ENCODE measurements at regions not wholly inside any gene's neighbourhood (a gene's known extent, or its start where the extent isn't known, plus 50 kb on each side); places are given as distances from the start of the nearest gene placed in this dataset.

DNA sequence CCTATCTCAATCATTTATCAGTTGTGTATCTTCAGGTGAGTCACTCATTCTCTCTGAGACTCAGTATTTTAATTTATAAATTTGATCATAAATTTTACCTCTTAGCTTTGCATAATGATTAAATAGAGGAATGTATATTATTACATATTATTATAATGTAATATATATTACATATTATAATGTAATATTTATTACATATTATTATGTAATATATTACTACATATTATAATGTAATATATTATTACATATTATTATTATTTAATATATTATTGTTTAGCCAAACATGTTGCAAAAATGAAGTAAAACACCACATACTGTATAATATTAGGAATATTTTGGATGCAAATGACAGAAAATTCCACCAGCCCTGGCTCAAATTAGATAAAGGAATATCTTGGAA is 104.7 kb upstream of the NFIA start:
- TF ChIP-seq, protein P1, sequence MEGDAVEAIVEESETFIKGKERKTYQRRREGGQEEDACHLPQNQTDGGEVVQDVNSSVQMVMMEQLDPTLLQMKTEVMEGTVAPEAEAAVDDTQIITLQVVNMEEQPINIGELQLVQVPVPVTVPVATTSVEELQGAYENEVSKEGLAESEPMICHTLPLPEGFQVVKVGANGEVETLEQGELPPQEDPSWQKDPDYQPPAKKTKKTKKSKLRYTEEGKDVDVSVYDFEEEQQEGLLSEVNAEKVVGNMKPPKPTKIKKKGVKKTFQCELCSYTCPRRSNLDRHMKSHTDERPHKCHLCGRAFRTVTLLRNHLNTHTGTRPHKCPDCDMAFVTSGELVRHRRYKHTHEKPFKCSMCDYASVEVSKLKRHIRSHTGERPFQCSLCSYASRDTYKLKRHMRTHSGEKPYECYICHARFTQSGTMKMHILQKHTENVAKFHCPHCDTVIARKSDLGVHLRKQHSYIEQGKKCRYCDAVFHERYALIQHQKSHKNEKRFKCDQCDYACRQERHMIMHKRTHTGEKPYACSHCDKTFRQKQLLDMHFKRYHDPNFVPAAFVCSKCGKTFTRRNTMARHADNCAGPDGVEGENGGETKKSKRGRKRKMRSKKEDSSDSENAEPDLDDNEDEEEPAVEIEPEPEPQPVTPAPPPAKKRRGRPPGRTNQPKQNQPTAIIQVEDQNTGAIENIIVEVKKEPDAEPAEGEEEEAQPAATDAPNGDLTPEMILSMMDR (IDR thresholded peaks at IDR 0.05; ENCODE audit: low read depth, low read length): no peak
- TF ChIP-seq EZH2phosphoT487 (IDR thresholded peaks at IDR 0.05; ENCODE audit: low read depth): no peak
- Histone ChIP-seq H3K9ac (ENCODE audit: low read length) (no peak overlapping the region), H3K9me3 (ENCODE audit: insufficient read depth, low read length) (no peaks in the 10 kb centered on the region), H3K4me2 (ENCODE audit: low read length) (no peak overlapping the region), H4K20me1 (ENCODE audit: insufficient read depth, low read length) (no peaks in the 10 kb centered on the region), H3K4me3 (ENCODE audit: low read length) (no peak overlapping the region), H3K36me3 (replicated peaks; ENCODE audit: low read depth, low read length) (no peaks in the 10 kb centered on the region), H3K27ac (ENCODE audit: low read length) (no peak overlapping the region), H3K27me3 (ENCODE audit: low read depth, low read length) (no peaks in the 10 kb centered on the region), H3K4me1 (ENCODE audit: low read length) (peaks cover 6% of the 10 kb centered on the region), H2AFZ (ENCODE audit: low read depth, low read length) (no peak overlapping the region), H3K79me2 (ENCODE audit: low read length) (no peaks in the 10 kb centered on the region)

DNA sequence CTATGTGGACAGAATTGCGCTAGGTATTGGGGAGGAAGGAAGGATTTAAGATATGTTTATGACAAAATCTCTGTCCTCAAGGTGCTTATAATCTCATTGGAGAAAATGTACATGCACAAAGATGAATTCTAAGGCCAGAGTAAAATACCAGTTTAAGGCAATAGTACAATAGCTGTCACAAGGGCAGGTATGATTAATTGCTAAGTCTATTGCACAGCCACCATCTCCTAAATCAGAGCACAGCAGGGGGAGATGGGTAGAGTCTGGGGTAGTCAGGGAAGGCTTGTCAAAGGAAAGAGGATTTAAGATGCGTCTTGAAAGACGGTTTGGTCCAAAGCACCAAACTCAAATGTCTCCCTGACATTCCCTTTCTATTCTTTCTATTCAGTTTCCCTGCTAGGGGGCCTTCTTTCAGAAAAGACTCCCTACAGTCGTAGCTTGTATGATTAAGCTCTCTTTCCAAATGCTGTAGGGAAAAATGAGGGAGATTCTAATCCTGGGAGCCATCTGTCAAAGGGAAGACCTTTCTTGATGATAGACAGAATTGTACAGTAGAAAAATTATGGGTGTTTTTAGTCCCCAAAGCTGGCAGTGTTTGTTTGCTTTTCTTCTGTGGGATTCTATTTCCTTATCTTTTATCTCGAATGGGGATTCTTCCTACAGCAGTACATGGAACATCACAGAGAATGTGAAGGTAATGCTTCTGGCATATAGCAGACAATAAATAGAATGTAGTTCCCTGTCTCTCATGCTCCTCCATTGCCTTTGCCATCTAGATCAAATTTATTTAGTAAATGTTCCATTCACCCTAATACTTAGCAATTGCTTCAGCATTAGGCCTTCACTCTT is 107.6 kb upstream of the NFIA start:
- no peak overlapping the region for H2AFZ ChIP-seq (ENCODE audit: low read depth, low read length)

DNA sequence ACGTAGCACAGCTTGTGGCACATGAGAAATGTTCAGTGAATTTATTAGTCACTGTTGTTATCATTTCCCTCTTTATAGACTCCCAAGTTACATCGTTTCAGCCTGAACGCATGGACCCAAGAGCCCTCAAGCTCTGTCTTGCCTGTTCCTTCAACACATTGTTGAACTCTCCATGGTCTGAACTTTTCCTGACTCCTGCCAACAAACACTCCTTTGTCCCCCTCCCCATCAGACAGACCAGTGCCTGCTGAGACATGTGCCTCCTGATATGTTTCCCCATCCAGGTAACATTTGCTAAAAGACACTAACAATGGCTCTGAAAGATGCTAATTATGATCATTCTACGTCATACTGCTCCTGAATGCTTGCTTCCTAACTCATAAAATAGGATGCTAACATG is 108.7 kb upstream of the NFIA start:
- H3K9ac ChIP-seq (ENCODE audit: low read length): no peak overlapping the region
- no peak overlapping the region for H3K4me2 ChIP-seq (ENCODE audit: low read length)
- H3K79me2 ChIP-seq (ENCODE audit: low read length): no peaks in the 10 kb centered on the region
- no peak overlapping the region for H3K27ac ChIP-seq (ENCODE audit: low read length)
- no peaks in the 10 kb centered on the region for H4K20me1 ChIP-seq (ENCODE audit: insufficient read depth, low read length)
- H3K27me3 ChIP-seq (ENCODE audit: low read depth, low read length): peaks cover 4% of the 10 kb centered on the region; the same call in 1 of the 2 replicates
- H3K36me3 ChIP-seq (replicated peaks; ENCODE audit: low read depth, low read length): no peaks in the 10 kb centered on the region
- TF ChIP-seq, protein P1 (IDR thresholded peaks at IDR 0.05; ENCODE audit: low read depth, low read length): no peak
- TF ChIP-seq EZH2phosphoT487 (IDR thresholded peaks at IDR 0.05; ENCODE audit: low read depth): no peak
- no peak overlapping the region for H3K4me3 ChIP-seq (ENCODE audit: low read length)
- H3K4me1 ChIP-seq (ENCODE audit: low read length): peaks cover 4% of the 10 kb centered on the region
- no peak overlapping the region for H2AFZ ChIP-seq (ENCODE audit: low read depth, low read length)
- no peaks in the 10 kb centered on the region for H3K9me3 ChIP-seq (ENCODE audit: insufficient read depth, low read length)

More for the DNA sequence above, 107.6 kb upstream of the NFIA start:
- no peak overlapping the region for H3K4me2 ChIP-seq (ENCODE audit: low read length)
- H3K27ac ChIP-seq (ENCODE audit: low read length): no peak overlapping the region
- no peaks in the 10 kb centered on the region for H3K36me3 ChIP-seq (replicated peaks; ENCODE audit: low read depth, low read length)
- H4K20me1 ChIP-seq (ENCODE audit: insufficient read depth, low read length): no peaks in the 10 kb centered on the region
- no peak for TF ChIP-seq EZH2phosphoT487 (IDR thresholded peaks at IDR 0.05; ENCODE audit: low read depth)
- TF ChIP-seq, protein P1 (IDR thresholded peaks at IDR 0.05; ENCODE audit: low read depth, low read length): no peak
- no peak overlapping the region for H3K4me3 ChIP-seq (ENCODE audit: low read length)
- peaks cover 4% of the 10 kb centered on the region; the same call in 1 of the 2 replicates for H3K27me3 ChIP-seq (ENCODE audit: low read depth, low read length)
- H3K9me3 ChIP-seq (ENCODE audit: insufficient read depth, low read length): no peaks in the 10 kb centered on the region
- peaks cover 6% of the 10 kb centered on the region for H3K4me1 ChIP-seq (ENCODE audit: low read length)
- no peak overlapping the region for H3K9ac ChIP-seq (ENCODE audit: low read length)
- no peaks in the 10 kb centered on the region for H3K79me2 ChIP-seq (ENCODE audit: low read length)

DNA sequence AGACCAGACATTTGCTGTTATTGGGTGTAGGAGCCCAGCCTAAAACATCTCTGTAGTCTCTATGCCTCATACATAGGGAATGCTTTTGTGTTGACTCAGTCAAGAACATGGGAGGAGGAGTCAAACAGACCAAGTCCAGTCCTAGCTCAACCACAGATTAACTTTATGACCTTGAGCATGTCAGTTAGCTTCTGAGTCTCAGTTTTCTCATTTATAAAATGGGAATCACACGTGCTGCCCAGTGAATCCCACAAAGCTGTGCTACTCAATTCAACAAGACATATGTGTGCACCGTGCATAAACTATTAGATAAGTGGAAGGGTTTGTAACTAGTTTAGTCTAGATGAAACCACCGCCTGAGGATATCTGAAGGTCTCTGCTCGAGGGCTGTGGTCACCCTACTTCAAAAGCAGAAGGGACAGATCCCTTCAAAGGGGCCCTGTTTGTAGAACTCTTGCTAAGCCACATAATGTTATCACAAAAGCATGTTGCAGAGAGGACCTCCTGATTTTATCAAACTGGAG is 109.5 kb upstream of the NFIA start:
- Histone ChIP-seq H3K4me1 (ENCODE audit: low read length) (no peaks in the 10 kb centered on the region), H3K36me3 (replicated peaks; ENCODE audit: low read depth, low read length) (no peaks in the 10 kb centered on the region), H3K79me2 (ENCODE audit: low read length) (no peaks in the 10 kb centered on the region), H3K4me2 (ENCODE audit: low read length) (no peak overlapping the region), H3K4me3 (ENCODE audit: low read length) (no peak overlapping the region), H4K20me1 (ENCODE audit: insufficient read depth, low read length) (no peaks in the 10 kb centered on the region), H3K9ac (ENCODE audit: low read length) (no peak overlapping the region), H3K27me3 (ENCODE audit: low read depth, low read length) (peaks cover 4% of the 10 kb centered on the region; the same call in 1 of the 2 replicates), H3K9me3 (ENCODE audit: insufficient read depth, low read length) (no peaks in the 10 kb centered on the region), H3K27ac (ENCODE audit: low read length) (no peak overlapping the region), H2AFZ (ENCODE audit: low read depth, low read length) (no peak overlapping the region)
- no peak for TF ChIP-seq EZH2phosphoT487 (IDR thresholded peaks at IDR 0.05; ENCODE audit: low read depth)
- TF ChIP-seq, protein P1 (IDR thresholded peaks at IDR 0.05; ENCODE audit: low read depth, low read length): no peak

Data from OCI-LY3 (cell line).